ENCODE measurements at regions not wholly inside any gene's neighbourhood (a gene's known extent, or its start where the extent isn't known, plus 50 kb on each side); places are given as distances from the start of the nearest gene placed in this dataset.

DNA sequence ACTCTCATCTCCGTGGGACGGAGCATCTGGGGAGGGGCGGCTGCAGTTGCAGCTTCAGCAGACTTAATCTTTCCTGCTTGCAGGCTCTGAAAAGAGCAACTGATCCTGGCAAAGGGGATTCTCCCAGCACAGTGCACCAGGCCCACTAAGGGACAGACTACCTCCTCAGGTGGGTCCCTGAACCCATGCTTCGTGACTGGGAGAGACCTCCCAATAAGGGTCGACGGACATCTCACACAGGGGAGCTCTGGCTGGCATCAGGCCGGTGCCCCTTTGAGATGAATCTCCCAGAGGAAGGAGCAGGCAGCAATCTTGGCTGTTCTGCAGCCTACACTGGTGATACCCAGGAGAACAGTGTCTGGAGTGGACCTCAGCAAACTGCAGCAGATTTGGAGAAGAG lies 303.3 kb upstream of the FGF16 start:
- no peak for TF ChIP-seq EP300 (conservative IDR thresholded peaks at IDR 0.05; ENCODE audit: poor library complexity, severe bottlenecking)
- TF ChIP-seq, protein P1, sequence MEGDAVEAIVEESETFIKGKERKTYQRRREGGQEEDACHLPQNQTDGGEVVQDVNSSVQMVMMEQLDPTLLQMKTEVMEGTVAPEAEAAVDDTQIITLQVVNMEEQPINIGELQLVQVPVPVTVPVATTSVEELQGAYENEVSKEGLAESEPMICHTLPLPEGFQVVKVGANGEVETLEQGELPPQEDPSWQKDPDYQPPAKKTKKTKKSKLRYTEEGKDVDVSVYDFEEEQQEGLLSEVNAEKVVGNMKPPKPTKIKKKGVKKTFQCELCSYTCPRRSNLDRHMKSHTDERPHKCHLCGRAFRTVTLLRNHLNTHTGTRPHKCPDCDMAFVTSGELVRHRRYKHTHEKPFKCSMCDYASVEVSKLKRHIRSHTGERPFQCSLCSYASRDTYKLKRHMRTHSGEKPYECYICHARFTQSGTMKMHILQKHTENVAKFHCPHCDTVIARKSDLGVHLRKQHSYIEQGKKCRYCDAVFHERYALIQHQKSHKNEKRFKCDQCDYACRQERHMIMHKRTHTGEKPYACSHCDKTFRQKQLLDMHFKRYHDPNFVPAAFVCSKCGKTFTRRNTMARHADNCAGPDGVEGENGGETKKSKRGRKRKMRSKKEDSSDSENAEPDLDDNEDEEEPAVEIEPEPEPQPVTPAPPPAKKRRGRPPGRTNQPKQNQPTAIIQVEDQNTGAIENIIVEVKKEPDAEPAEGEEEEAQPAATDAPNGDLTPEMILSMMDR (IDR thresholded peaks at IDR 0.05; ENCODE audit: poor library complexity, severe bottlenecking): no peak
- no peak for TF ChIP-seq TAF1 (IDR thresholded peaks at IDR 0.05; ENCODE audit: low read depth)
- no peak for TF ChIP-seq RAD21 (conservative IDR thresholded peaks at IDR 0.05)
- TF ChIP-seq, protein P2, sequence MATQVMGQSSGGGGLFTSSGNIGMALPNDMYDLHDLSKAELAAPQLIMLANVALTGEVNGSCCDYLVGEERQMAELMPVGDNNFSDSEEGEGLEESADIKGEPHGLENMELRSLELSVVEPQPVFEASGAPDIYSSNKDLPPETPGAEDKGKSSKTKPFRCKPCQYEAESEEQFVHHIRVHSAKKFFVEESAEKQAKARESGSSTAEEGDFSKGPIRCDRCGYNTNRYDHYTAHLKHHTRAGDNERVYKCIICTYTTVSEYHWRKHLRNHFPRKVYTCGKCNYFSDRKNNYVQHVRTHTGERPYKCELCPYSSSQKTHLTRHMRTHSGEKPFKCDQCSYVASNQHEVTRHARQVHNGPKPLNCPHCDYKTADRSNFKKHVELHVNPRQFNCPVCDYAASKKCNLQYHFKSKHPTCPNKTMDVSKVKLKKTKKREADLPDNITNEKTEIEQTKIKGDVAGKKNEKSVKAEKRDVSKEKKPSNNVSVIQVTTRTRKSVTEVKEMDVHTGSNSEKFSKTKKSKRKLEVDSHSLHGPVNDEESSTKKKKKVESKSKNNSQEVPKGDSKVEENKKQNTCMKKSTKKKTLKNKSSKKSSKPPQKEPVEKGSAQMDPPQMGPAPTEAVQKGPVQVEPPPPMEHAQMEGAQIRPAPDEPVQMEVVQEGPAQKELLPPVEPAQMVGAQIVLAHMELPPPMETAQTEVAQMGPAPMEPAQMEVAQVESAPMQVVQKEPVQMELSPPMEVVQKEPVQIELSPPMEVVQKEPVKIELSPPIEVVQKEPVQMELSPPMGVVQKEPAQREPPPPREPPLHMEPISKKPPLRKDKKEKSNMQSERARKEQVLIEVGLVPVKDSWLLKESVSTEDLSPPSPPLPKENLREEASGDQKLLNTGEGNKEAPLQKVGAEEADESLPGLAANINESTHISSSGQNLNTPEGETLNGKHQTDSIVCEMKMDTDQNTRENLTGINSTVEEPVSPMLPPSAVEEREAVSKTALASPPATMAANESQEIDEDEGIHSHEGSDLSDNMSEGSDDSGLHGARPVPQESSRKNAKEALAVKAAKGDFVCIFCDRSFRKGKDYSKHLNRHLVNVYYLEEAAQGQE (IDR thresholded peaks at IDR 0.05; ENCODE audit: borderline replicate concordance): no peak

Data from neural cell (in vitro differentiated cells).